IPS-18a (cell line): ENCODE measurements at regions not wholly inside any gene's neighbourhood (a gene's known extent, or its start where the extent isn't known, plus 50 kb on each side); places are given as distances from the start of the nearest gene placed in this dataset.

Source experiments
- H3K27ac ChIP-seq: one replicate; pipeline ENCODE4 v1.5.1; 2013; ENCODE audit warnings: low read length
- H3K27me3 ChIP-seq: one replicate; pipeline ENCODE4 v1.6.1; 2013; ENCODE audit warnings: mild to moderate bottlenecking, low read length; ENCODE audit not compliant: control insufficient read depth, insufficient read depth
- H3K36me3 ChIP-seq: one replicate; pipeline ENCODE4 v1.6.1; 2013; ENCODE audit warnings: low read depth, low read length; ENCODE audit not compliant: control insufficient read depth
- H3K4me1 ChIP-seq: one replicate; pipeline ENCODE4 v1.6.1; 2013; ENCODE audit warnings: low read depth, low read length; ENCODE audit not compliant: control insufficient read depth
- H3K4me3 ChIP-seq: one replicate; pipeline ENCODE4 v1.5.1; 2013; ENCODE audit warnings: low read length
- H3K9ac ChIP-seq: one replicate; pipeline ENCODE4 v1.6.1; 2013; ENCODE audit warnings: mild to moderate bottlenecking, low read length, moderate library complexity
- H3K9me3 ChIP-seq: one replicate; pipeline ENCODE4 v1.6.1; 2013; ENCODE audit warnings: low read depth, low read length; ENCODE audit not compliant: control insufficient read depth

DNA sequence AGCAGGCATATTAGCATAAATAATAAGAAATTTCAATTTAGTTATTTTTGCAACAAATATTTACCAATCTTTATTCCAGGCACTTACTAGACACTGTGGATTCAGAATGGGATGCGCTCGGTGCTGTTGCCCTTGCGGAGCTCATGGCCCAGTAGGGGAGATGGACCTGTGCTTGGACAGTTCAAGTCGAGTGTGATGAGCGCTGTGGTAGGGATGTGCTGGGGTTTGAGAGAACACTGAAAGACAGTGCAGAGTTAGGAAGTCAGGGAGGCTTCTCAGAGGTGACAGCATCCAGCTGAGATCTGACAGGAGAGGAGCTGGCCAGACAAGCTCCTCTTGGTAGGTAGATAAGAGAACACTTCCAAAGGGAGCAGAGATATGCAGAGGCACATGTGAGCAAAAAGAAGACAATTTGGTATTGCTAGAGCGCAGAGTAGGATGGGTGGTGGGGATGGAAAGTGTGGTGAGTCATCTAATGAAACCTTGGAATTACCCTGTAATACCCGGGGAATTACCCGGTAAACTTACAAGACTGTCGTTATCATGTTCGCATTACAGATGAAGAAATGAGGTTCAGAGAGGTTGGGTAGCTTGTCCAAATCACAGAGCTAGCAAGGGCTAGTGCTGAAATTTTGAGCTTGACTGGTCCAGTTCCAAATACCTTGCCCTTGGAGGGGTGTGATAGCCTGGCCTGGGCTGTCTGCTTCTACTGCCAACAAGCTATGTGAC lies 298.1 kb upstream of the N4BP1 start:
- H3K36me3 ChIP-seq, result no peaks in the 10 kb centered on the region
- H3K4me1 ChIP-seq, result peaks cover 8% of the 10 kb centered on the region
- H3K9ac ChIP-seq, result no peak overlapping the region
- H3K9me3 ChIP-seq, result no peaks in the 10 kb centered on the region
- no peaks in the 10 kb centered on the region for H3K27me3 ChIP-seq
- H3K4me3 ChIP-seq, result no peak overlapping the region
- H3K27ac ChIP-seq, result no peak overlapping the region

DNA sequence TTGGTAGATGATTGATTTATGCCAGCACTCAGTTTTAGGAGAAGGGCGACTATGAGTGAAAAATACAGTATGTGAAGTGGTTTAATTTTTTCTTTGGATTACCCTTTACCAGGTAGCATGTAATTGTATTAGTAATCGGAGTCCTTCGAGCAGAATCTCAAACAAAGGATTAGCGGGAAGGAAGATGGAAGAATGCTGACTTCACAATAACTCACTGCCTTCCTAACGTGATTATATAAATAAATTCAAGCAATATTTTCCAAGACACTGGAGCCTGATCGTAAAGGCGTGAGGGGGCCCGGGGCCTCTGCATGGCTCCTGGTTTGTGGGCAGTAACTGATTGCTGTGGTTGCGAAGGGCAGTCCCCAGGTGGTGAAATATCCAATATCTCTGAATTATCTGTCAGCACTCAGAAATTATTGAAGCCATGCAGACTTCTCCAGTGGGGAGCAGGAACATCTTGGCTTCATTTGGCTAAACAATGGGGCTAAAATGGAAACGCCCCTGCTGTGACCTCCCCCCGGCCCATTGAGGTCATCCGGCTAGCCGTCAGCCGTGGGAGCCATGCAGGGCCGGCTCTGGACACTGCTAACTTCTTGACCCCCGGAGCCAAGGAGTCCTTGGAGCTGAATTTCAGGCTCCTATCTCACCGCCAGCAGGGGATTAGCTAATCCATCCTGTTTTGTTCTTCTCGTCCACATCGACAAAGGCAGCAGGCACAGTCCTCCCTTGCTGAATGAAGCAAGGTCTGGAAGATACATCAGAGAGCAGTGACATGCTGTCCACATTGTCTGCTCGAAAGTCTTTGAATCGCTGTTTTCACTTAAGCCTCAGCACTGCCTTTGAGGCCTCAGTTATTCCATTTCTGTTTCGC lies 295.9 kb upstream of the N4BP1 start:
- H3K9ac ChIP-seq, result no peak overlapping the region
- no peaks in the 10 kb centered on the region for H3K9me3 ChIP-seq
- H3K27ac ChIP-seq, result no peak overlapping the region
- no peak overlapping the region for H3K4me3 ChIP-seq
- H3K4me1 ChIP-seq, result peaks cover 20% of the 10 kb centered on the region
- no peaks in the 10 kb centered on the region for H3K36me3 ChIP-seq
- no peaks in the 10 kb centered on the region for H3K27me3 ChIP-seq

DNA sequence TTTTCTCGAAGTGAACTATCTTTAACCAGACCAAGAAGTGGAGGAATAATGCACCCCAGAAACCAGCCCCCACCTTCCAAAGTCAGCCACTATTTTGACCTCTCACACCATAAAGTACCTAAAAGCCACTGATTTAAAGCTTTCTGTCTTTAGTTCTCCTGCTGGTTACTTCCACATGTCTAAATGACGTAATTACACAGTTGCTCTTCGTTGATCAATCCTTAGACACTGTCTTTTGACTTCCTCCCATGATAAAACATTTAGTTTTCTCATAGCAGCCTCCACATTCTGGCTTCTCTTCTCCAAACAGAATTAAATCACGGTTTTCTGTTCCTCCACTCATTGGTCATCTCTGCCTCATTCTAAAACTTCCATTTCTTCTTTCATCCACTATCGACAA lies 294.4 kb upstream of the N4BP1 start:
- H3K9ac ChIP-seq, result no peak overlapping the region
- H3K36me3 ChIP-seq, result no peaks in the 10 kb centered on the region
- no peaks in the 10 kb centered on the region for H3K27me3 ChIP-seq
- H3K9me3 ChIP-seq, result no peaks in the 10 kb centered on the region
- no peak overlapping the region for H3K27ac ChIP-seq
- peaks cover 20% of the 10 kb centered on the region for H3K4me1 ChIP-seq
- no peak overlapping the region for H3K4me3 ChIP-seq

DNA sequence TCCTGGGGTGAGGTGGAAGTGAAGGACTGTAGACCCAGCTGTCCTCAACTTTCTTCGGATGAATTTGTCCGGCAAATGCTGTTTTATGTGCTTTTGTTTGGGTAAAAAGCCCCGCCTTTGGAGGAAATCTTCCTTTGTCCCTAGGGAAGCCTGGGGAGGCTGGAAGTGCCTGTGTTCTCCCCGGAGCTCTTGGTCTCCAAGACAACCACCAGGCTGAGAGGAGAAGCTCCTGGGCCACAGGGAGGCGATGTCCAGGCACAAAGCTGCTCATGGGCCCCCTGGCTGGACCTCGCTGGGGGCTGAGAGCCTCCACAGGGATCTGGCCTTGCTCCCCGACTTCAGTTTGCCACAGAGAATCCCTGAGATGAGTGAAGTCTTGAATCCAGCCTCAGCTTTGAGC lies 293.1 kb upstream of the N4BP1 start:
- Histone ChIP-seq H3K27me3 (no peaks in the 10 kb centered on the region), H3K4me1 (peaks cover 20% of the 10 kb centered on the region), H3K9me3 (no peaks in the 10 kb centered on the region), H3K9ac (no peak overlapping the region), H3K27ac (no peak overlapping the region), H3K4me3 (no peak overlapping the region), H3K36me3 (no peaks in the 10 kb centered on the region)

DNA sequence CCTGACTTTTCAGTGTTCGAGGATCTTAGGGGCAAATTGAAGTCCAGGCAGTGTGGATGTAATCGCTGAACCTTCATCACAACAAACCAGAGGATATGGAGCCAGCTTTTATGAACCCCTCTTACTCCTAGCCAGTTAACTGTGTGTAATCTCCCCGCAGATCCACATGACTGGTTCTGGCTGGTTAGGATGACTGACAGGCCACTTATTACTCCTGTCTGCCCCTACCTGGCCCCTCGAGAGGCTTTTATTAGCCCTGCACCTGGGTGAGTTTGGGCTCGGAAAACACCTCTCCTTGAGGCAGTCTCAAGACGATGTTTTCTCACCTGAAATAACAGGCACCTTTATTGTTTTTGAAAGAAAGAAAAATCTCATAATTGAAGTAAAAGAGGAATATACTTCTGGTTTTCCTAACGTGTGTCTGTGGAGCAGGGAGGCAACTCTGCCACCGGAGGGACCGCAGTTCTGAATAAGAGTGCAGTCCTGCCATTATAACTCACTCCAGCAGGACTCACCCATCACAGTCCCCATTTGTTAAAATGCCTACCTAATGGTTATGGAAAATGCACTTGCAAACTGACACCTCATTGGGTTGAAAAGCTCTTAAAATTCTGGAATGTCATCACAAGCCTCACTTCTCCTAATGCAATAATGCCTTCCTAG lies 291.9 kb upstream of the N4BP1 start:
- Histone ChIP-seq H3K9ac (no peak overlapping the region), H3K36me3 (no peaks in the 10 kb centered on the region), H3K4me3 (no peak overlapping the region), H3K9me3 (no peaks in the 10 kb centered on the region), H3K4me1 (peaks cover 20% of the 10 kb centered on the region), H3K27ac (no peak overlapping the region), H3K27me3 (no peaks in the 10 kb centered on the region)

DNA sequence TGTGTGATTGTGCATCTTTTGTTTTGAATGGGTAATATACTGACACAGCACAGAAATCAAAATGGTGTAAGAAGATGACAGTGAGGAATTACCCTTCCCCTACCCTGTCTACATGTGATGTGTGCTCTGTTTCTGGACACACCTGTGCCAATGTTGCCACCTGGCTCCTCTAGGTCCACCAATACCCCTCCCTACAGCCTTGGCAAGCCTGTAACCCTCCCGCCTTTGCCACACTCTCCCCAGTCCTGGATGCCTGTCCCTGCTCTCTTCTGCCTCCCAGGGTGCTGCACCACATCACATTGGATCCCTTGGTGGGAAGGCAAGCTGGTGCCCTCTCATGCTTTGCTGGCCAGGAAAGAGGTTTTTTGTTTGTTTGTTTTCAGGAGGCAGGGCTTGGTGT lies 289.5 kb upstream of the N4BP1 start:
- Histone ChIP-seq H3K27ac (no peak overlapping the region), H3K9ac (no peak overlapping the region), H3K9me3 (no peaks in the 10 kb centered on the region), H3K4me1 (peaks cover 20% of the 10 kb centered on the region), H3K27me3 (no peaks in the 10 kb centered on the region), H3K36me3 (no peaks in the 10 kb centered on the region), H3K4me3 (no peak overlapping the region)

DNA sequence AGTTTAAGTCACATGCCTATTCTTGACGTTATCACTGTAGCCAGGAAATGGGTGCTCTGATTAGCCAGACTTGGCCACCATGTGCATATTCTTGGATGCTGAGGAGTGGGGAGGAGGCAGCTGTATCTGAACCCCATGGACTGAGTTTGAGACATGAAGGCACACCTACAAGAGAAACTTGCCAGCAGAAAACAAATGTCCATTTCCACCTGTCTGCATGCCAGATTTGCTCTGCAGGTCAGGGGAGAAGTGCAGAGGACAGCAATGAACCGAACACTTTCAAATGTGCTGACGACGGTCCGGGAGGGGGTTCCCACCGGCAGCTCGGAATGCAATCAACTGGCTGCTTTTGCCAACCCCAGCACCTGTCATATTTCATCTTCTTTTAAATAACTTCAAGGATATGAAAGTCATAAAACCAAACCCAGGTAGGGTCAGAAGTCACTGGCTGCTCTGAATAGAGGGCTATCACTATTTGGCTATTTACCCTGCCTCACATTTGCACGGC lies 287.8 kb upstream of the N4BP1 start:
- H3K27me3 ChIP-seq, result no peaks in the 10 kb centered on the region
- H3K4me1 ChIP-seq, result peaks cover 10% of the 10 kb centered on the region
- no peak overlapping the region for H3K4me3 ChIP-seq
- H3K9ac ChIP-seq, result no peak overlapping the region
- no peaks in the 10 kb centered on the region for H3K36me3 ChIP-seq
- no peak overlapping the region for H3K27ac ChIP-seq
- no peaks in the 10 kb centered on the region for H3K9me3 ChIP-seq

DNA sequence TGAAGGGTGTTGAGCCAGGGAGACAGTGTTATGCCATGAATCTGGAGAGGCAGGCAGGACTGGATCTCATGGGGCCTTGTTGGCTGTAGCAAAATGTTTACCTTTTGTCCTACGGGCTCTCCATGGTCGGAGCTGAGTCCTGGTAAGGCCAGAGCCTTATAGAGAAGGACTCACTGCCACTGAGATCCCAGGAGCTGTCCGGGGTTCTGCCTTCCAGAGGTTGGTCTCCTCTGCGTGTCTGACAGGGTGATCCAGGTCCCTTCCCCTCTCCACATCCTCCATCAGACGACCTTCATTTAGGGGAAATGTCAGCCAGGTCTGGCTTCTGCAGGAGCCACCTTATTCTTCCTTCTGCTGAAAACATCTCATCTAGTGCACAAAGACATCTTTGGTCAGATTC lies 285.2 kb upstream of the N4BP1 start:
- no peaks in the 10 kb centered on the region for H3K36me3 ChIP-seq
- no peak overlapping the region for H3K4me3 ChIP-seq
- H3K4me1 ChIP-seq, result no peaks in the 10 kb centered on the region

DNA sequence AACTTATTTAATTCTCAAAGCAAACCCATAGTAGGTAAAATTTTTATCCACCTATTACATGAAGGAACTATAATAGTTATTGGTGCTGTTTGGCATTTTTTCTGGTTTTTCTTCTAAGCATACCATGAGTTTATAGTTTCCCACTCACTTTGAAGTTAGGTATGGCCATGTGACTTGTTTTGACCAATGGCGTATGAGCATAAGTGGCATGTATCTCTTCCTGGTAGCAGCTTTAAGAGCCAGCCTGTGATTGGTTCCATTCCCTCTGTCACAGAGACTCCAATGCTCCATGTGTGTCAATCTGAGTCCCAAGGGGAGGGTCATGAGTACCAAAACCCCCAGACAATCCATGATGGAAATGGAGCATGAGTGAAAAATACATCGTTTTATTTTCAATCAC lies 282.9 kb upstream of the N4BP1 start:
- H3K9me3 ChIP-seq, result no peaks in the 10 kb centered on the region
- no peaks in the 10 kb centered on the region for H3K27me3 ChIP-seq
- H3K9ac ChIP-seq, result no peak overlapping the region
- H3K36me3 ChIP-seq, result no peaks in the 10 kb centered on the region
- H3K27ac ChIP-seq, result no peak overlapping the region
- H3K4me1 ChIP-seq, result no peaks in the 10 kb centered on the region
- H3K4me3 ChIP-seq, result no peak overlapping the region

More for the DNA sequence above, 285.2 kb upstream of the N4BP1 start:
- no peak overlapping the region for H3K9ac ChIP-seq
- H3K27me3 ChIP-seq, result no peaks in the 10 kb centered on the region
- H3K9me3 ChIP-seq, result no peaks in the 10 kb centered on the region
- H3K27ac ChIP-seq, result no peak overlapping the region

DNA sequence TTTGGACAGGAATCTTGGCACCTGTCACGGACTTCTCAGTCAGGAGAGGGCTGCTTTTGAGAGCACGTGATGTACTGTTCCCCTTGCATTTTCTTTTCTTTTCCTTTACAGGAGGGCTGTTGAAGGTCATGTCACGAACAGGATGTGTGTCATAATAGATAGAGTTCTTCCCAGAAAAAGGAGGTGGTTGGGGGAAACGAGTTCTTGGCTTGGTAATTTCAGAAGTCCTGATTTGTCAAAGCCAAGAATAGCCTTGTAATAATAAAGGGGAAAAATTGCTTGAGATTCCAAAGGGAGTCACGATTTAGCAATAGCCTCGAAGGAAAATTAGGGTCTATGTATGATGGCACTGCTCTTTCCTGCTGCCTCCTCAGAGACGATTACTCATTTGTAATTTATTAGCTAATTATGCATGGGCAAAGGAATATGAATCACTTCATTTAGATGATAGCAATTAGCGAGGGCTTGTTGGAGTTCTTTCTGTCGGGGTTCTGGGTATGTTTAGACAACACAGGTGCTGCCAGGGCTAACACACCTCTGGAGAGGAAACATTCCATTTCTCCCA lies 277.7 kb upstream of the N4BP1 start:
- Histone ChIP-seq H3K9ac (no peak overlapping the region), H3K27me3 (no peaks in the 10 kb centered on the region), H3K4me1 (no peaks in the 10 kb centered on the region), H3K4me3 (no peak overlapping the region), H3K27ac (no peak overlapping the region), H3K9me3 (no peaks in the 10 kb centered on the region), H3K36me3 (no peaks in the 10 kb centered on the region)

DNA sequence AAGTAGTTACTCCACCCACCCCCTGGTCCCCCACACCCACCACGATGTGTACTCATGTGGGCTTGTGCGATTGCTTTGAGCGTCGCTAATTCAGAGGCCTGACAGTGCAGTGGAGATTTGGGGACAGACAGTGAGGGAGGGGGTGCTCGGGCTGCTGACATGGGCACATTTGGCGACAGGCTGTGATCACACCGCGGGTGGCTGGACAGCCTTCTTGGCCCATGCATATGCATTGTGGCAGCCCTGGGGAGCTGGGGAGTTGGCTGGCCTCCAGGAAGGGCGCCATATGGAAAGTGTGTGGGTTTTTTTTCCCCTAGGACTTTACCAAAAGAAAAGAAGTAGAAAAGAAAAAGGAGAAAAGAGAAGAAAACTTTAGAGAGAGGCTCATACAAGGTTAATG lies 275.5 kb upstream of the N4BP1 start:
- H3K4me1 ChIP-seq, result no peaks in the 10 kb centered on the region
- H3K27ac ChIP-seq, result no peak overlapping the region

More for the DNA sequence above, 275.5 kb upstream of the N4BP1 start:
- H3K27me3 ChIP-seq, result no peaks in the 10 kb centered on the region
- H3K9ac ChIP-seq, result no peak overlapping the region
- H3K9me3 ChIP-seq, result no peaks in the 10 kb centered on the region
- H3K36me3 ChIP-seq, result no peaks in the 10 kb centered on the region
- no peak overlapping the region for H3K4me3 ChIP-seq
